Caco-2 (cell line): ENCODE measurements at regions not wholly inside any gene's neighbourhood (a gene's known extent, or its start where the extent isn't known, plus 50 kb on each side); places are given as distances from the start of the nearest gene placed in this dataset.

Experiments used
- BruUV-seq: library from RNA; stranded (reverse); fragments of 400-500 nt; replicated peaks from 2 replicates; lab custom pipeline; 2021; lab: Mats Ljungman, UMichigan
- CTCF ChIA-PET: fragments of 300-600 bp; sonication (Branson Sonifier 250); formaldehyde crosslinking; loops from one replicate; lab custom pipeline; 2022; ENCODE audit warnings: antibody characterized with exemption; lab: Charles Lee
- POLR2A ChIA-PET: fragments of 300-600 bp; sonication (Branson Sonifier 250); formaldehyde crosslinking; loops from one replicate; lab custom pipeline; 2022; ENCODE audit warnings: antibody characterized with exemption; lab: Charles Lee
- DNase-seq, 2 experiments: peaks; one replicate each; pipeline versions ENCODE4 v3.0.0 to v3.0.0-alpha.2; 2020 to 2022
- H3K27me3 ChIP-seq: replicated peaks from 2 replicates; pipeline ENCODE4 v1.6.0; 2011; ENCODE audit warnings: low read length; ENCODE audit not compliant: control insufficient read depth, insufficient read depth
- H3K36me3 ChIP-seq: 2 replicates; pipeline ENCODE4 v1.5.1; 2011; ENCODE audit warnings: low read length; ENCODE audit not compliant: control insufficient read depth, insufficient read depth
- H3K4me1 ChIP-seq: fragments of 250-450 bp; sonication (Bioruptor Pico); 2 replicates; pipeline ENCODE4 v1.5.1; 2020; ENCODE audit warnings: mild to moderate bottlenecking
- H3K4me3 ChIP-seq: 2 replicates; pipeline ENCODE4 v1.5.1; 2011; ENCODE audit warnings: low read depth, mild to moderate bottlenecking, control low read depth, low read length
- H3K9me3 ChIP-seq: fragments of 250-450 bp; sonication (Bioruptor Pico); 2 replicates; pipeline ENCODE4 v1.5.1; 2020; ENCODE audit warnings: mild to moderate bottlenecking, moderate library complexity
- H3K27ac Mint-ChIP-seq: one replicate; pipeline ENCODE4 v1.8.0; 2022; ENCODE audit warnings: mixed read lengths; ENCODE audit not compliant: unreplicated experiment
- H3K27me3 Mint-ChIP-seq: one replicate; pipeline ENCODE4 v1.8.0; 2022; ENCODE audit warnings: mixed read lengths; ENCODE audit not compliant: insufficient read depth, unreplicated experiment
- H3K36me3 Mint-ChIP-seq: one replicate; pipeline ENCODE4 v1.8.0; 2022; ENCODE audit warnings: mild to moderate bottlenecking, mixed read lengths; ENCODE audit not compliant: insufficient read depth, unreplicated experiment
- H3K4me1 Mint-ChIP-seq: one replicate; pipeline ENCODE4 v1.8.0; 2022; ENCODE audit warnings: low read depth, mixed read lengths; ENCODE audit not compliant: unreplicated experiment
- H3K4me3 Mint-ChIP-seq: one replicate; pipeline ENCODE4 v1.8.0; 2022; ENCODE audit warnings: mild to moderate bottlenecking, moderate library complexity, mixed read lengths; ENCODE audit not compliant: unreplicated experiment
- H3K9me3 Mint-ChIP-seq: one replicate; pipeline ENCODE4 v1.8.0; 2022; ENCODE audit warnings: mixed read lengths; ENCODE audit not compliant: unreplicated experiment
- CTCF ChIP-seq, 2 experiments: fragments of 200-600 bp in 1 of 2; IDR thresholded peaks; 1 replicate in 1 of 2; 2 replicates in 1 of 2; pipeline versions ENCODE4 v1.5.1 to v1.8.0; 2011 to 2022; ENCODE audit warnings: antibody characterized with exemption in 1 of 2, control low read depth in 1 of 2, inconsistent platforms in 1 of 2, low read depth in 1 of 2, low read length in 1 of 2, mild to moderate bottlenecking in 1 of 2, moderate library complexity in 1 of 2; ENCODE audit not compliant: insufficient read depth in 1 of 2, severe bottlenecking in 1 of 2, unreplicated experiment in 1 of 2
- intact Hi-C: fragments of 100-400 bp; cut with micrococcal nuclease; formaldehyde crosslinking; loops from one replicate; pipeline ENCODE4 v1.10.0; 2022; ENCODE audit not compliant: unreplicated experiment

- intact Hi-C loops = no loop called here
- Mint-ChIP-seq H3K27ac (no peak overlapping the region), H3K27me3 (peaks cover 7% of the 10 kb centered on the region), H3K9me3 (no peaks in the 10 kb centered on the region), H3K36me3 (no peaks in the 10 kb centered on the region), H3K4me1 (no peaks in the 10 kb centered on the region), H3K4me3 (no peak overlapping the region)
- POLR2A ChIA-PET = no interaction called here
- no peak for TF ChIP-seq CTCF (IDR thresholded peaks at IDR 0.05; ENCODE audit: insufficient read depth in 1 of 2, low read depth in 1 of 2, low read length in 1 of 2, severe bottlenecking in 1 of 2, unreplicated experiment in 1 of 2)
- CTCF ChIA-PET = no interaction called here
- no peak overlapping the region for H3K4me3 ChIP-seq
- BruUV-seq = no TSS peak
- no peak for DNase-seq
- H3K27me3 ChIP-seq = no peaks in the 10 kb centered on the region
- no peaks in the 10 kb centered on the region for H3K9me3 ChIP-seq
- no peaks in the 10 kb centered on the region for H3K36me3 ChIP-seq
- no peaks in the 10 kb centered on the region for H3K4me1 ChIP-seq
These were observed 499.1 kb downstream of the KCNJ2 start for GRCh38 chr17:70668276-70668937.

GRCh38 chr17:70668938-70669778 lies 499.8 kb downstream of the KCNJ2 start:
- Histone ChIP-seq H3K9me3 (no peaks in the 10 kb centered on the region), H3K4me3 (no peak overlapping the region), H3K4me1 (no peaks in the 10 kb centered on the region), H3K36me3 (no peaks in the 10 kb centered on the region), H3K27me3 (no peaks in the 10 kb centered on the region)
- ChIA-PET CTCF (no interaction called here), POLR2A (no interaction called here)
- no peaks in the 10 kb centered on the region for H3K4me1 Mint-ChIP-seq
- no peak overlapping the region for H3K4me3 Mint-ChIP-seq
- no peak overlapping the region for H3K27ac Mint-ChIP-seq
- no peaks in the 10 kb centered on the region for H3K9me3 Mint-ChIP-seq
- BruUV-seq = no TSS peak
- intact Hi-C loops = no loop called here
- TF ChIP-seq CTCF (IDR thresholded peaks at IDR 0.05; ENCODE audit: insufficient read depth in 1 of 2, low read depth in 1 of 2, low read length in 1 of 2, severe bottlenecking in 1 of 2, unreplicated experiment in 1 of 2) = no peak
- DNase-seq = no peak
- no peaks in the 10 kb centered on the region for H3K36me3 Mint-ChIP-seq
- H3K27me3 Mint-ChIP-seq = peaks cover 9% of the 10 kb centered on the region

- POLR2A ChIA-PET = no interaction called here
- BruUV-seq = no TSS peak
- CTCF ChIA-PET = no interaction called here
These were observed 504.7 kb downstream of the KCNJ2 start for GRCh38 chr17:70674061-70674460.

More at GRCh38 chr17:70674061-70674460, 504.7 kb downstream of the KCNJ2 start:
- H3K9me3 ChIP-seq = no peaks in the 10 kb centered on the region
- H3K4me3 Mint-ChIP-seq = no peak overlapping the region
- no peaks in the 10 kb centered on the region for H3K36me3 Mint-ChIP-seq
- H3K4me1 ChIP-seq = no peaks in the 10 kb centered on the region
- TF ChIP-seq CTCF (IDR thresholded peaks at IDR 0.05; ENCODE audit: insufficient read depth in 1 of 2, low read depth in 1 of 2, low read length in 1 of 2, severe bottlenecking in 1 of 2, unreplicated experiment in 1 of 2) = no peak
- no peaks in the 10 kb centered on the region for H3K36me3 ChIP-seq
- no peak for DNase-seq
- intact Hi-C loops = no loop called here
- H3K9me3 Mint-ChIP-seq = no peaks in the 10 kb centered on the region
- H3K27me3 Mint-ChIP-seq = peaks cover 15% of the 10 kb centered on the region
- no peak overlapping the region for H3K4me3 ChIP-seq
- no peaks in the 10 kb centered on the region for H3K4me1 Mint-ChIP-seq
- H3K27ac Mint-ChIP-seq = no peak overlapping the region
- H3K27me3 ChIP-seq = no peaks in the 10 kb centered on the region
